ENCODE measurements at regions not wholly inside any gene's neighbourhood (a gene's known extent, or its start where the extent isn't known, plus 50 kb on each side); places are given as distances from the start of the nearest gene placed in this dataset.
A peak's percentile ranks its signal among the peaks of the same experiment; 100 is the strongest.
"Not testable (repeated sequence)": the region's sequence is repeated elsewhere in the genome, so short reads cannot be mapped to it uniquely, and the experiment has no call there.

DNA sequence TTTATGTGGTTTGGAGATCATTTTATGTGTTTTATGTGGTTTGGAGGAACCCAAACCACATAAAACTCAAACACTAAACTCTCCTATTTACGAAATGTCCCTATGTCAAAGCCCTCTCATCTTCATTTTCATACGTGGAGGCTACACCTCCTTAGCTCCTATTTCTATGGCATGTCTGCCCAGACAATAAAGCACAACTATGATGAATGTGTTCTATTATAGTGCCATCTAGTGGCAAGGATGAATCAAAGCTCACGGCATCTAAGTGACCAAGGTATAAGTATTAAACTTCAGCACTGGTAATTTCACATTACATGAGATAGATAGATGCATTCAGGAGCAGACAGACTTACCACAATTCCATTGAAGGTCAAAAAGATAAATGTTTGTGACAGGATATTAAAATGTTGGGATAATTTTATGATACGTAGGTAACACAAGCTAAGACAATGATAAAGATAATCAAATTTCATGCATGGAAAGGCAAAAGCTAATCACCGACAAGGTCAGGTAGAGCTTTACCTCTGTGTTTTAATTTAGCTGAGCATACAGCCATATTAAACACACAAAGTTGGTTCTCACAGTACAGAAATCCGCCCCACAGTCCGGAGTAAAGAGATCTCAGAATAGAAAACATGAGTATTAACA, 130.6 kb upstream of the FHIT start:
- DNase-seq (ENCODE audit: low spot score), result peak; percentile 9

- DNase-seq (ENCODE audit: low spot score), result no peak
Measured at GRCh38 chr3:61387817-61388216, 136.6 kb upstream of the FHIT start.

DNA sequence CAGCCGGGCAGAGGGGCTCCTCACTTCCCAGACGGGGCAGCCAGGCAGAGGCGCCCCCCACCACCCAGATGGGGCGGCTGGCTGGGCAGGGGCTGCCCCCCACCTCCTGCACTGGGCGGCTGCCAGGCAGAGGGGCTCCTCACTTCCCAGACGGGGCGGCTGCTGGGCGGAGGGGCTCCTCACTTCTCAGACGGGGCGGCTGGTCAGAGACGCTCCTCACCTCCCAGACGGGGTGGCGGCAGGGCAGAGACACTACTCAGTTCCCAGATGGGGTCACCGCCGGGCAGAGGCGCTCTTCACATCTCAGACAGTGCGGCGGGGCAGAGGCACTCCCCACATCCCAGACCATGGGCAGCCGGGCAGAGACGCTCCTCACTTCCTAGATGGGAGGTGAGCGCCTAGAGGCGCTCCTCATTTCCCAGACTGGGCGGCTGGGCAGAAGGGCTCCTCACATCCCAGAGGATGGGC, 142.3 kb upstream of the FHIT start:
- DNase-seq (ENCODE audit: low spot score), result not testable (repeated sequence)

- DNase-seq (ENCODE audit: low spot score), result no peak
Measured at GRCh38 chr3:61401359-61401758, 150.1 kb upstream of the FHIT start.

DNA sequence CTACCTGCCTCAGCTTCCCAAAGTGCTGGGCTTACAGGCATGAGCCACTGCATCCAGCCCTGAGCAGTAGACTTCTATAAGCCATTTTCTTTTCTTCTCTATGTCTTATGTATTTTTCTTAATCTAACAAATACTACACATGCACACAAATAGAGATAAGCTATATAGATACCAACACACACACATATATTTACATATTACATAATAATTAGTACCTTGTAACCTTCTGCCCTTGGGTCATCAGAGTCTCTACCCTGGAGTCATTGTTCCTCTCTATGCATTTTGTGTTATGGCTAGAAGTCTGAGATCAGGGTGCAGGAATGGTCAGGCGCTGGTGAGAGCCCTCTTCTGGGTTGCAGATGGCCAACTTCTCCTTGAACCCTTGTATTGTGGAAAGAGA, 154.0 kb upstream of the PTPRG start:
- no peak for DNase-seq (ENCODE audit: low spot score)

- no peak for DNase-seq (ENCODE audit: low spot score)
Measured at GRCh38 chr3:61409638-61410037, 151.7 kb upstream of the PTPRG start.

DNA sequence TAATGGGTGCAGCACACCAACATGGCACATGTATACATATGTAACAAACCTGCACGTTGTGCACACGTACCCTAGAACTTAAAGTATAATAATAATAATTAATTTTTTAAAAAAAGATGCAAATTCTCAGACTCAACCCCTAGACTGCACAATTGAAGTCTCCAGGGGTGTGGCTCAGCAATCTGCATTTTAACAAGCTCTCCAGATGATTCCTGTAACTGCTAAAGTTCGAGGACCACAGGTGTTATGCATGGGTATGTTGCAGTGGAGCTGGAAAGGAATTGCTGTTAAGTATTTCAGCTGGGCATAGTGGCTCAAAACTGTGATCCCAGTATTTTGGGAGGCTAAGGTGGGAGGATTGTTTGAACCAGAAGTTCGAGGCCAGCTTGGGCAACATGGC, 151.0 kb upstream of the PTPRG start:
- not testable (repeated sequence) for DNase-seq (ENCODE audit: low spot score)

- no peak for DNase-seq (ENCODE audit: low spot score)
Measured at GRCh38 chr3:61411009-61411662, 150.2 kb upstream of the PTPRG start.

- no peak for DNase-seq (ENCODE audit: low spot score)
Measured at GRCh38 chr3:61414456-61414855, 146.9 kb upstream of the PTPRG start.

DNA sequence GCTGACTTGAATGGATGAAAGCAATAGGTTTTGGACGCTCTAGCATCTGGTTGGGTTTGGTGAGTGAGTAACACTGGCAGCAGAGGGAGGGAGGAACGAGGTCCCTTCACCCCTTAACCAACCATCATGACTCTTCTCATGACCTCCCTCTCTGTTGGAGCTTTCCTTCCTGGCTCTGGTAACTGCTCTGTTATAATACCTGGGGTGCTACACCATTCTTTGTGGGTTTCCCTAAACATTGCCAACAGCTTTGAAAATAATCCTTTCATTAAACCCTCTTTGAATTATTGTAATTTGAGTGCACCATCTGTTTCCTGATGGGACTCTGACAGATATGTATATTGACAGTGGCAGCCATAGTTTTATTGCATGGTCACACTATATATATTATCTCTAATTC, 146.2 kb upstream of the PTPRG start:
- no peak for DNase-seq (ENCODE audit: low spot score)

DNA sequence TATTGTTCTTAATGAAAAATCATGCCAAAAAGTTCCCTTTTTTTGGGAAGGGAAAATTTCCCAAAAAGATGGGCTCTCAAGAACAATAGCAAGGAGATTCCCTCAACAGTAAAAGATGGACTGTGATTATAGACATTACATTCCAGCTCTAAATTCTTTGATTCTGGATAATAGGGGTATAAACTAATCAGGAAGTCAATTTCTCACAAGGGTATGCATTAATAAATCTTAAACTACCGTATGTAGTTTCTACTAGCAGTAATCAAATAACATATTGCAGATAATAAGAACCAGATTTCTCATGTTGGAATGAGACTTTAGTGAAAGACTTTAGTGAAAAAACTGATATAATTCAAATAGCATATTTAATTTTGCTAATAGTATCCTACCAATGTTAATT, 144.8 kb upstream of the PTPRG start:
- DNase-seq (ENCODE audit: low spot score), result no peak

- no peak for DNase-seq (ENCODE audit: low spot score)
Measured at GRCh38 chr3:61417352-61417751, 144.0 kb upstream of the PTPRG start.

- no peak for DNase-seq (ENCODE audit: low spot score)
Measured at GRCh38 chr3:61420136-61420759, 141.1 kb upstream of the PTPRG start.

DNA sequence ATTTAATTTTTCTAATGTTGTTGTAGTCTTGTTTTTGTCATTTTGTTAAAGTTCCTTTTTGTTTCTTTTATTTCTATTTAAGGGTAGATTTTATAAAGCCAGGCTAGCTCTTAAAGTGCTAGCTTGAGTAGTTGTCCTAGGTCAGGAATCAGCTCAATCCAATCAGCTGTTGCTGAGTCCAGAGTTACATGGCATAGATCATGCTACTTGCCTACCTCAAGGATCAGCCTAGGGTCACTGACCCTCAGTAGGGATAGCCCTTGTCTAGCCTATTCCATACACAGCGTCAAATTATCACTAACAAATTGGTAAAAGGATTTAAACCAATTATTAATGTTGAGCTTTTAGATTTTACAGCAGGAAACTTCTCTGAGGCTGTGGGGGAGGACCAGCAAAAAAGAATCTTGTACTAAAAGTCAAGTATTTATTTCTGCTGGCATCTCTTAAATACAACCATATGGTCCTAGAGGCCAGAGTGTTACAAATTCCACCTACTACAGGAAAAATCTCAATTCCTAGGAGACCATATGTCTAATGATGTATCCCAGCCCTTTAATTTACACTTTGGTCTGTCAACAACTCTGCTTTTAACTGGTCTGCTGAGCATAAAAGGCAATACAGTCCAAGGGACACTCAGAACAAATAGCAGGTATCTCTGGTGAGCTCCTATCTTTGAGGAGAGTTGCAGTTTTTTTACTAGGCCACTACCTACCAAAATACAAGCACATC, 138.3 kb upstream of the PTPRG start:
- no peak for DNase-seq (ENCODE audit: low spot score)

DNA sequence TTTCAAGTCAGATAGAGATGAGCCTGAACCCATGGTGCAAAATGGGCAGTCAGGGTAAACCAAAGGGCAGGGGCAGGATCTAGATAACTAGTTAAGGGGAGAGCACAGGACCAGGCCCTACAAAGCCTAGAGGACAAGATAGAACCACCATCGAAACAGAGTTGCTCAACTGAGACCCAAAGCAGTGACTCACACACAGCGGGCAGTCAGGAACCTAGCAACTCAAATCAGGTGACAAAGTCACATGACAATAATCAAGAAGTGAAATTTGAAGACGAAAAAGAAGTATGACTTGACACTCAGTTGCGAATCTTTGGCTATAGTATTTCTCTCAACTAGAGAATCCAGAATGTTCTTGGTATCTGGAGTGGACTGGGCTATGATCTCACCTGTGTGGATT, 136.0 kb upstream of the PTPRG start:
- no peak for DNase-seq (ENCODE audit: low spot score)

DNA sequence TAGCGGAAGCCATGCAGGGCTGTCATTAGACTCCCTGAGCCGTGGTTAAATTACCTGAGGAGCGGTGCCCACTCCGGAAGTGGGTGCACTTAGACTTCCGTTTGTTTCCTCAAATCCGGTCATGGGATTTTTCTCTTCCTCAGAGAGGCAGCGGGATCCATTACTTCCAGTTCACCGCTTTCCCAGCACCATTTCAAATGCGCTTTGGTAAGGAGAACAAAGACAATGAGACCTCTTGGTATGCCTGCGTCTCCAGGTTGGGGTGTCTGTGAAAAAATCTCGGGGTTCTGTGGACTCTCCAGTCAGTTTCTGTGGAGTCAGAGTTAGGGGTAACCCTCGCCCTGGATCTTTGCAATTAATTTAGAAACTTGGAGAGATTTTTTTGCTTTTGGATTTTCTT, 132.3 kb upstream of the PTPRG start:
- no peak for DNase-seq (ENCODE audit: low spot score)

DNA sequence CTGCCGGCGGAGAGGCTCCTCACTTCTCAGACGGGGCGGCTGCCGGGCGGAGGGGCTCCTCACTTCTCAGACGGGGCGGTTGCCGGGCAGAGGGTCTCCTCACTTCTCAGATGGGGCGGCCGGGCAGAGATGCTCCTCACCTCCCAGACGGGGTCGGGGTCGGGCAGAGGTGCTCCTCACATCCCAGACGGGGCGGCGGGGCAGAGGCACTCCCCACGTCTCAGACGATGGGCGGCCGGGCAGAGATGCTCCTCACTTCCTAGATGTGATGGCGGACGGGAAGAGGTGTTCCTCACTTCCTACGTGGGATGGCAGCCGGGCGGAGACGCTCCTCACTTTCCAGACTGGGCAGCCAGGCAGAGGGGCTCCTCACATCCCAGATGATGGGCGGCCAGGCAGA, 126.5 kb upstream of the PTPRG start:
- DNase-seq (ENCODE audit: low spot score), result not testable (repeated sequence)

DNA sequence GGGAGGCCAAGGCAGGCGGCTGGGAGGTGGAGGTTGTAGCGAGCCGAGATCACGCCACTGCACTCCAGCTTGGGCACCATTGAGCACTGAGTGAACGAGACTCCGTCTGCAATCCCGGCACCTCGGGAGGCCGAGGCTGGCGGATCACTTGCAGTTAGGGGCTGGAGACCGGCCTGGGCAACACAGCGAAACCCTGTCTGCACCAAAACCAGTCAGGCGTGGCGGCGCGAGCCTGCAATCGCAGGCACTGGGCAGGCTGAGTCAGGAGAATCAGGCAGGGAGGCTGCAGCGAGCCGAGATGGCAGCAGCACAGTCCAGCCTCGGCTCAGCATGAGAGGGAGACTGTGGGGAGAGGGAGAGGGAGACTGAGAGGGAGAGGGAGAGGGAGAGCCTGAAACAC, 126.0 kb upstream of the PTPRG start:
- DNase-seq (ENCODE audit: low spot score), result not testable (repeated sequence)

DNA sequence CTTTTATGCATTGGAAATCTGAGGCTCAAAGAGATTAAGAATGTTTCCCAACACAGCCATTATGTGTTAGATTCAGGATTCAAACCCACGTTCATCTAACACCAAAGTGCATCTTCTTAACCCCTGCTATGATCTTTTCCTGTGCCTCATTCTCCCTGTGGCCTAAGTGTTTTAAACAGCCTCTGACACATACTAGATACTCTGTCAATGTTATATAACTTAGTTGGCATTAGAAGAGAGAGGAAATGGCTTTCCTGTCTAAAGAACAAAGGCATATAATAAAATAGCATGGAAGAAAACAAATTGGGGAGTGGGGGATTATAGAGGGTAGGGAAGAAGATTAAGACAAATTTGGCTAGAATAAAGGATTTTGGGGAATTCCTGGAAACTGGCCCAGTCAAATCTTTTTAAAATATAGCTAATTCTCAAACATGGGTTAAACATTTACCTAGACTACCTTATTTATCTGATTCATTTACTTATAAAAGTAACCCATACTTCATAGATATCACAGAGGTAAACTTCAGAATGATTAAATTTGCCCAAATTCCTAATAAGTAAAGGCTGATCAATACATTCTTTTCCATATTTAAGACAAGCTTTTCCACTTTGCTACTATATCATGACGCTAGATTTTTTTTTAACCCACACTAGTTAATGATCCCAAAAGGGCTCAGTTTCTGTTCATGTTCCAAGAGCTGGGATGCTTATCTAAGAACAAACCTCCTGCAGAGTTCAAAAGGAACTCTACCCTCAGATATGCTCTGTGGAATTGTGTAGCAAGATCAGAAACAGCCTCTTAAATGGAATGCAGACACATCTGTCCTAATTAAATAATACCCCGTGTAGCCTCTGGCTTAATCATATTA, 122.9 kb upstream of the PTPRG start:
- DNase-seq (ENCODE audit: low spot score), result no peak

DNA sequence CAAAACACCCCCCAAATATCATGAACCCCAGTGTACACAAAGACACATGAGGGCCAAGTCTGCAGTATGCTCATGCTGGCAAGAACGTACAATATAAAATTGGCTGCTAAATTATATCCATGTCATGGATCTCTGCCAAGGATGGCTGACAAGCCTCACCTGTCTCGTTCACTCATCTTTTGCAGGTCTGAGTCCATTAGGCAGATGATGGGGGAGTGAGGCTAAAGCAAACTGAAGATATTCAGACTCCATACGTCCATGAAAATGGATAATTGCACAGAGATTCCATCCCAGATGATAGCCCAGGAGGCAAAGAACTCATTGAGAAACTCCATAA, 122.3 kb upstream of the PTPRG start:
- DNase-seq (ENCODE audit: low spot score), result no peak

GRCh38 chr3:61442696-61443095, 118.7 kb upstream of the PTPRG start:
- no peak for DNase-seq (ENCODE audit: low spot score)

- DNase-seq (ENCODE audit: low spot score), result no peak
Measured at GRCh38 chr3:61443886-61444285, 117.5 kb upstream of the PTPRG start.

Measured in HuH-7.5 (cell line).